OCI-LY1 (cell line): ENCODE measurements at regions not wholly inside any gene's neighbourhood (a gene's known extent, or its start where the extent isn't known, plus 50 kb on each side); places are given as distances from the start of the nearest gene placed in this dataset.

Experiments
- H2AFZ ChIP-seq: fragments of 200-600 bp; sonication (generic), shearing (Covaris generic); 2 replicates; pipeline ENCODE4 v1.6.0; 2014; ENCODE audit warnings: antibody characterized with exemption, mild to moderate bottlenecking, low read length
- H3F3A ChIP-seq: fragments of 200-600 bp; sonication (generic), shearing (Covaris generic); 2 replicates; pipeline ENCODE4 v1.6.0; 2014; ENCODE audit warnings: mild to moderate bottlenecking, antibody characterized with exemption, low read length, moderate library complexity; ENCODE audit not compliant: insufficient read depth
- H3K27ac ChIP-seq: fragments of 200-600 bp; sonication (generic); 2 replicates; pipeline ENCODE4 v1.5.1; 2014; ENCODE audit warnings: low read length, mixed run types, mild to moderate bottlenecking, low read depth; ENCODE audit not compliant: poor library complexity, severe bottlenecking
- H3K27me3 ChIP-seq: fragments of 200-600 bp; sonication (generic); 2 replicates; pipeline ENCODE4 v1.6.0; 2014; ENCODE audit warnings: antibody characterized with exemption, mild to moderate bottlenecking, low read length, moderate library complexity; ENCODE audit not compliant: insufficient read depth
- H3K36me3 ChIP-seq: fragments of 200-600 bp; sonication (generic); 2 replicates; pipeline ENCODE4 v1.6.1; 2014; ENCODE audit warnings: mild to moderate bottlenecking, antibody characterized with exemption, low read length, moderate library complexity, mixed read lengths; ENCODE audit not compliant: insufficient read depth
- H3K4me1 ChIP-seq: fragments of 200-600 bp; sonication (generic); 2 replicates; pipeline ENCODE4 v1.5.1; 2014; ENCODE audit warnings: mild to moderate bottlenecking, low read length, moderate library complexity; ENCODE audit not compliant: insufficient read depth, severe bottlenecking
- H3K4me2 ChIP-seq: fragments of 200-600 bp; sonication (generic), shearing (Covaris generic); 2 replicates; pipeline ENCODE4 v1.6.1; 2014; ENCODE audit warnings: low read length
- H3K4me3 ChIP-seq: fragments of 200-600 bp; sonication (generic); 2 replicates; pipeline ENCODE4 v1.5.1; 2014; ENCODE audit warnings: low read length, low read depth, mild to moderate bottlenecking, mixed read lengths; ENCODE audit not compliant: poor library complexity, severe bottlenecking
- H3K79me2 ChIP-seq: fragments of 200-600 bp; shearing (Covaris generic); 2 replicates; pipeline ENCODE4 v1.6.1; 2016; ENCODE audit warnings: mixed run types, low read length, mixed read lengths; ENCODE audit not compliant: insufficient read depth
- H3K9ac ChIP-seq: fragments of 200-600 bp; sonication (generic), shearing (Covaris generic); 2 replicates; pipeline ENCODE4 v1.6.1; 2014; ENCODE audit warnings: mild to moderate bottlenecking, low read length, mixed read lengths
- H3K9me2 ChIP-seq: fragments of 200-600 bp; sonication (generic), shearing (Covaris generic); 2 replicates; pipeline ENCODE4 v1.6.1; 2014; ENCODE audit warnings: low read depth, mild to moderate bottlenecking, low read length, mixed read lengths
- H3K9me3 ChIP-seq: fragments of 200-600 bp; shearing (Covaris generic); 2 replicates; pipeline ENCODE4 v1.6.1; 2014; ENCODE audit warnings: low read length, mixed read lengths
- H4K20me1 ChIP-seq: fragments of 200-600 bp; sonication (generic), shearing (Covaris generic); 2 replicates; pipeline ENCODE4 v1.6.0; 2016; ENCODE audit warnings: mild to moderate bottlenecking, low read length; ENCODE audit not compliant: insufficient read depth
- EZH2 ChIP-seq: fragments of 200-600 bp; sonication (generic), shearing (Covaris generic); IDR thresholded peaks from 2 replicates; pipeline ENCODE4 v1.8.0; 2017; ENCODE audit warnings: borderline replicate concordance, mixed run types, mild to moderate bottlenecking, antibody characterized with exemption, low read length, moderate library complexity, mixed read lengths
- TF ChIP-seq, protein P1 (sequence below): fragments of 200-600 bp; sonication (generic), shearing (Covaris generic); IDR thresholded peaks from 2 replicates; pipeline ENCODE4 v1.5.1; 2017; ENCODE audit warnings: mild to moderate bottlenecking, antibody characterized with exemption, low read length, moderate library complexity, mixed read lengths

DNA sequence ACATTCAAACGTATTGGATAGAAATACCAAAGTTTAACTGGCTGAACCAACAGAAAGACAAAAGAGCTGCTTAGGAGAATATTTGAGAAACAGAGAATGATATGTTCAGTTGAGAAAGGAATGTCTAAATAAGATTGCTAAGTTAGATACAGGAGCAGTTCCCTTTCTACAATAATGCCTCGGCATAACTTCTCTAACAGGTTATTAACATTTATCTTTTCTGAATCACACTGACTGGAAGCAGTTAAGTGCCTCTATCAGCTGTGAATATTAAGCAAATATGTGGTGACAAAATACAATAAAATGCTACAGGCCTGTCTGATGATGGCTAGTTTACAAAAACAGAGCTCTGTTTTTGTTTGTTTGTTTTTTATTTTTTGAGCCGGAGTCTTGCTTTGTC lies 121.9 kb downstream of the KCNK1 start:
- TF ChIP-seq EZH2, result no peak
- TF ChIP-seq, protein P1, sequence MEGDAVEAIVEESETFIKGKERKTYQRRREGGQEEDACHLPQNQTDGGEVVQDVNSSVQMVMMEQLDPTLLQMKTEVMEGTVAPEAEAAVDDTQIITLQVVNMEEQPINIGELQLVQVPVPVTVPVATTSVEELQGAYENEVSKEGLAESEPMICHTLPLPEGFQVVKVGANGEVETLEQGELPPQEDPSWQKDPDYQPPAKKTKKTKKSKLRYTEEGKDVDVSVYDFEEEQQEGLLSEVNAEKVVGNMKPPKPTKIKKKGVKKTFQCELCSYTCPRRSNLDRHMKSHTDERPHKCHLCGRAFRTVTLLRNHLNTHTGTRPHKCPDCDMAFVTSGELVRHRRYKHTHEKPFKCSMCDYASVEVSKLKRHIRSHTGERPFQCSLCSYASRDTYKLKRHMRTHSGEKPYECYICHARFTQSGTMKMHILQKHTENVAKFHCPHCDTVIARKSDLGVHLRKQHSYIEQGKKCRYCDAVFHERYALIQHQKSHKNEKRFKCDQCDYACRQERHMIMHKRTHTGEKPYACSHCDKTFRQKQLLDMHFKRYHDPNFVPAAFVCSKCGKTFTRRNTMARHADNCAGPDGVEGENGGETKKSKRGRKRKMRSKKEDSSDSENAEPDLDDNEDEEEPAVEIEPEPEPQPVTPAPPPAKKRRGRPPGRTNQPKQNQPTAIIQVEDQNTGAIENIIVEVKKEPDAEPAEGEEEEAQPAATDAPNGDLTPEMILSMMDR, result no peak
- no peak overlapping the region for H3K4me3 ChIP-seq
- no peaks in the 10 kb centered on the region for H3K9me2 ChIP-seq
- H3F3A ChIP-seq, result no peaks in the 10 kb centered on the region
- no peak overlapping the region for H3K4me2 ChIP-seq
- H3K36me3 ChIP-seq, result no peaks in the 10 kb centered on the region
- no peaks in the 10 kb centered on the region for H3K9me3 ChIP-seq
- H4K20me1 ChIP-seq, result no peaks in the 10 kb centered on the region
- H3K4me1 ChIP-seq, result no peaks in the 10 kb centered on the region
- no peak overlapping the region for H3K27ac ChIP-seq
- H3K79me2 ChIP-seq, result no peaks in the 10 kb centered on the region
- no peak overlapping the region for H3K9ac ChIP-seq
- no peaks in the 10 kb centered on the region for H3K27me3 ChIP-seq
- H2AFZ ChIP-seq, result no peak overlapping the region

DNA sequence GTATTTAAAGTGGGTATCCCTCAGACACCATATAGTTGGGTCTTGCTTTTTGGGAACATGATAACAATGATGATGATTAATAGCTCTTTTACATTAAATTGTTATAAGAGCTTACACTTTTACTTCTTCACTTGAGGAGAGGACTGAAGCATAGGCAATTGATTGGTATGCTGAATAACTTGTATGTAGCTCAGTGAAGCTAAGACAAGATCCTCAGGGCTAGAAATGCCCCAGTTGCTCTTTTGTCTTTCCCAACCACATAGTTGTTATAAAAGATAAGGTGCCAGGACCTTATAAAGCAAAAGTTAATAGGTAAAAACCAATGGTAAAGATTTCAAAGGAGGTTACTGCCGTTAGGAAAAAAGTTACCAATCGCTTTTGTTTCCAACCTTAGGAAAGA lies 123.4 kb downstream of the KCNK1 start:
- Histone ChIP-seq H3F3A (no peaks in the 10 kb centered on the region), H3K9ac (no peak overlapping the region), H3K4me3 (no peak overlapping the region), H3K9me3 (no peaks in the 10 kb centered on the region), H3K4me2 (no peak overlapping the region), H3K9me2 (no peaks in the 10 kb centered on the region), H3K4me1 (no peaks in the 10 kb centered on the region), H3K79me2 (no peaks in the 10 kb centered on the region), H4K20me1 (no peaks in the 10 kb centered on the region), H2AFZ (no peak overlapping the region), H3K27ac (no peak overlapping the region), H3K27me3 (no peaks in the 10 kb centered on the region), H3K36me3 (no peaks in the 10 kb centered on the region)
- TF ChIP-seq, protein P1, result no peak
- TF ChIP-seq EZH2, result no peak

DNA sequence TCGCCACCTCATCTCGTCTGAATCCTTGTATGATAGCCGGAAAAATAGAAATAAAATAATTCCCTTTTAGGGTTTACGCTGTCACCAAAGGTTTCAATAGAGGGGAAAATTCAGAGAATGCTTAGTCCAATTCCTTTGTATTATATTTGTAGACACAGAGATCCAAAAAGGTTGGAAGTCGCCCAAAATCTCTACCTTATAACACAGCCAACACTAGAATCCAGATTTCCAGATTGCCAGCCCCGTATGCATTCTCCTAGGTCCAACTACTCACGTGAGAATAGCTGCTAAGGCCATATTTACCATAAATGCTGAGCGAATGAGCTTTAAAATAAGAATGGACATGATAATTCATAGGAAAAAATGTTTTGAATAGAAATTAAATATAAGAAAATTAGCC lies 124.5 kb downstream of the KCNK1 start:
- Histone ChIP-seq H3K27me3 (no peaks in the 10 kb centered on the region), H3K9me3 (no peaks in the 10 kb centered on the region), H3K4me1 (no peaks in the 10 kb centered on the region), H3K4me3 (no peak overlapping the region), H2AFZ (no peak overlapping the region), H3K9ac (no peak overlapping the region), H3F3A (no peaks in the 10 kb centered on the region), H3K9me2 (no peaks in the 10 kb centered on the region), H3K36me3 (no peaks in the 10 kb centered on the region), H3K79me2 (no peaks in the 10 kb centered on the region), H3K4me2 (no peak overlapping the region), H3K27ac (no peak overlapping the region), H4K20me1 (no peaks in the 10 kb centered on the region)
- TF ChIP-seq, protein P1, result no peak
- no peak for TF ChIP-seq EZH2
